ENCODE measurements at regions not wholly inside any gene's neighbourhood (a gene's known extent, or its start where the extent isn't known, plus 50 kb on each side); places are given as distances from the start of the nearest gene placed in this dataset.

DNA sequence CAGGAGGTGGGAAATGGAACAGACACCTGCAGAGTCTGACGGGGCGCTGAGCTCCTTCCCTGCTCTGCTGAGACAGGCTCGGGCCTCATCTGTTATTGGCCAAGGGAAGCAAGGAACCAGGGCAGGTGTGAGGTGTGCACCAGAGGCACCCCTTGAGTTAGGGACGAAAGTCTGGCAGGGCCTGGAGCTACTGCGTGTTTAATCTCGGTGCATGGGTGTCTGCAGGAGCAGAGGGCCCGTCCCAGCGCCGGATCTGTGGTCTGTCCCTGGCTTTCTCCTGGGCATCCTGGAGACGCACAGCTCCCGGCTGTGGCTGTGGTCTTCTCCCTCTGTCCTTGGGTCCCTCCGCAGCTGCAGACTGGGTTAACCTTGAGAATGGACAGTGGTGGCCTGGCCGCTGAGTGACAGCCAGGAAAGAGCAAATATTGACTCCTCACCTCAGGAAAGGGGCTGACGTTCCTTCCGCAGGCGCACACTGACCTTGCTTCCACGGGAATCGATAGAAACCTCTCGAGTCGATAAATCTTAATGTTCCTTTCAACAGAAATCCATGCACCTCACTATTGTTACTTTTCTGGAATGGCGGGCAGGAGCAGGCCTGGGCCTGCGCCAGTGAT, 975.6 kb downstream of the BRD1 start:
- Histone ChIP-seq H3K36me3 (ENCODE audit: control insufficient read depth in 2 of 2, insufficient read depth in 2 of 2, low read length in 2 of 2) (no peaks in the 10 kb centered on the region), H3K27me3 (ENCODE audit: control insufficient read depth in 1 of 2, insufficient read depth in 2 of 2, low read length in 2 of 2) (peaks cover 0 to 5% of the 10 kb centered on the region in 2 donors), H3K4me1 (ENCODE audit: control insufficient read depth, insufficient read depth, low read length) (no peaks in the 10 kb centered on the region), H3K4me3 (ENCODE audit: low read length in 2 of 2) (no peak overlapping the region), H3K9ac (ENCODE audit: low read length in 2 of 2) (no peak overlapping the region), H3K9me3 (ENCODE audit: control insufficient read depth in 2 of 2, low read length in 2 of 2) (no peaks in the 10 kb centered on the region), H3K27ac (ENCODE audit: low read length) (no peak overlapping the region)

DNA sequence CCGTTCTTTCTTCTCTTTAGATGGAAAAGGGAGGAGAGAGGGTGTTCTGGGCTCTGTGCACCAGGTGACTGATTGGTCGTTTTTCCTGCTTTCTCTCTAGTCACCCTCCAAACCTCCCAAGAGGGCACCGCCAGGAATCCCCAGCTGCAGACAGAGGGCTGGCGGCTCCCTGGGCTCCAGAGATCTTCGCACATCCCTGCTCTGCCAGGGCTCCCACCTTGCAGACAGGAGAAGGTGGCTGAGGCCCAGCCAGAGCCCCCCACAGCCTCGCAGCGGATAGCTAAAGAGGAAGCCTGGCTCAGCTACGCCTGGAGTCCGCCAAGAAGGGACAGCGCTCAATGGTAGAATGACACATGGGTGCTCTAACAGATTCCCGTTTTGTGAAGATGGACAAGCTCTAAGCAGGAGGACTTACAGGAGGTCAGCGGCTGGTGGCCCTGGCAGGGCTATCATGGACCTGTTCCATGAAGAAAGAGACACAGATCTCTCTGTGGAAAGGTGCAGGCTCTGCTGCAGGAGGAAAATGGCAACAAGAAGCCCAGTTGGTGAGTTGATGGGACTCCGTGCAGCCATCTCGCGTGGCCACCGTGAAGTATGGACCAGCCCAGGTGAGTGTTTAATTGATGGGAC, 976.9 kb downstream of the BRD1 start:
- H3K4me3 ChIP-seq (ENCODE audit: low read length in 2 of 2): no peak overlapping the region
- H3K36me3 ChIP-seq (ENCODE audit: control insufficient read depth in 2 of 2, insufficient read depth in 2 of 2, low read length in 2 of 2): no peaks in the 10 kb centered on the region
- no peak overlapping the region for H3K9ac ChIP-seq (ENCODE audit: low read length in 2 of 2)
- H3K27me3 ChIP-seq (ENCODE audit: control insufficient read depth in 1 of 2, insufficient read depth in 2 of 2, low read length in 2 of 2): peaks cover 0 to 5% of the 10 kb centered on the region in 2 donors
- no peak overlapping the region for H3K27ac ChIP-seq (ENCODE audit: low read length)
- H3K9me3 ChIP-seq (ENCODE audit: control insufficient read depth in 2 of 2, low read length in 2 of 2): peaks cover 0 to 2% of the 10 kb centered on the region in 2 donors
- H3K4me1 ChIP-seq (ENCODE audit: control insufficient read depth, insufficient read depth, low read length): no peaks in the 10 kb centered on the region

DNA sequence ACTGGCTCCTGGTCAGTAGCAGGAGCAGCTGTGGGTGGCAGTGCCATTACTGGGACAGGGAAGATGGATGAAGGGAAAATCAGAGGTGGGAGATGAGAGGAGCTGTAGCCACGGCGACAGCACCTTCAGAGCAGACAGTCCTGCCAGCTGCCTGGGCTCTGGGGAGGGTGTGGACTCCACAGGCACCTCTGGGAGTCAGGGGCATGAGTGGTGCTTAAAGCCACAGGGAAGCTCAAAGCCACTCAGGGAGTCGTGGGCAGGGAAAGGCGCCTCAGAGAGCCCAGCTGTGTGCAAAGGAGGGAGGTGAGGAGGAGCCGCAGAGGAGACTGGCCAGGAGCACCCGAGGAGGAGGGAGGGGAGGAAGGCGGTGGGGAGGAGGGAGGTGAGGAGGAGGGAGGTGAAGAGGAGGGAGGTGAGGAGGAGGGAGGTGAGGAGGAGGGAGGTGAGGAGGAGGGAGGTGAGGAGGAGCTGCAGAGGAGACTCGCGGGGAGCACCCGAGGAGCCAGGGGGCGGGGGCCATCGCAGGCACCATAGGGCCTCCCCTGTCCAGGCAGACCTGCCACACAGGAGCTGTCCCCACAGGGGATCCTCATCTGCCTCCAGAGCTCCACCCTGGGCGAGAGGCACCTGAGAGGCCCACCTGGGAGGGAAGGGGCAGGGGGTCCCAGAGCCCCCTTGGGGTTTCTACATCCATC, 977.6 kb downstream of the BRD1 start:
- H3K27me3 ChIP-seq (ENCODE audit: control insufficient read depth in 1 of 2, insufficient read depth in 2 of 2, low read length in 2 of 2): peaks cover 0 to 5% of the 10 kb centered on the region in 2 donors

DNA sequence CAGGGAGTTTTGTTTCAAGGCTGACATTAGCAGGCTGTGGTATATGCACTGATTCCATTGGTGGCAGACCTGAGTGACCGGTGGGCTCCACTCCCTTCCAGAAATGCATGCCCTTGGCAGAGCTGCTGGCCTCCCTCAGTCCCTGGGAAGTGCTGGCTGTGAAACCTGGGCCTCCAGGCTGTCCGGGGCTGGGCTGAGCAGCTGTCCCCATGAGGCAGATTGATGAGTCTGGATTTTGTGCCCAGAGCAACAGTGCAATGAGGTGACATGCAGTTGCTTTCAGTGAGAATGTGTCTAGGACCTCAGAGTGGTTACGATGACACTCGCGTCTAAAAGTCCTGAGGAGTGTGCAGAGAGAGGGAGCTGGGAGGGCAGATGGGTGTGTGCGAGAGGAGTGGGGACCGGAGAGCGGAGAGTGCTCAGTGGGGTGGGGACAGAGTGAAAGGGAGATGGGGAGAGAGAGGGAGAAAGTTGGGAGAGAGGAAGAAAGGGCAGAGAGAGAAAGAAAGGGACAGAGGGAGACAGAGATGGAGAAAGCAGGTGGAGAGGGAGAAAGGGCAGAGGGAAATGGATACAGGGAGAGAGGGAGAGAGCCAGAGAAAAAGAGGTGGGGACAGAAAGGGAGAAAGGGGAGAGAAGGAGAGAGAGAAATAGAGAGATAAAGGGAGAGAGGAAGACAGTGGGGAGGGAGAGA, 978.3 kb downstream of the BRD1 start:
- H3K27ac ChIP-seq (ENCODE audit: low read length): no peak overlapping the region
- H3K4me3 ChIP-seq (ENCODE audit: low read length in 2 of 2): no peak overlapping the region
- H3K9me3 ChIP-seq (ENCODE audit: control insufficient read depth in 2 of 2, low read length in 2 of 2): peaks cover 0 to 3% of the 10 kb centered on the region in 2 donors
- peaks cover 3 to 5% of the 10 kb centered on the region in 2 donors for H3K27me3 ChIP-seq (ENCODE audit: control insufficient read depth in 1 of 2, insufficient read depth in 2 of 2, low read length in 2 of 2)
- H3K36me3 ChIP-seq (ENCODE audit: control insufficient read depth in 2 of 2, insufficient read depth in 2 of 2, low read length in 2 of 2): no peaks in the 10 kb centered on the region
- H3K9ac ChIP-seq (ENCODE audit: low read length in 2 of 2): no peak overlapping the region
- H3K4me1 ChIP-seq (ENCODE audit: control insufficient read depth, insufficient read depth, low read length): no peaks in the 10 kb centered on the region

More for the DNA sequence above, 977.6 kb downstream of the BRD1 start:
- H3K36me3 ChIP-seq (ENCODE audit: control insufficient read depth in 2 of 2, insufficient read depth in 2 of 2, low read length in 2 of 2): no peaks in the 10 kb centered on the region
- H3K9me3 ChIP-seq (ENCODE audit: control insufficient read depth in 2 of 2, low read length in 2 of 2): peaks cover 0 to 3% of the 10 kb centered on the region in 2 donors
- no peak overlapping the region for H3K4me3 ChIP-seq (ENCODE audit: low read length in 2 of 2)
- no peak overlapping the region for H3K27ac ChIP-seq (ENCODE audit: low read length)
- H3K9ac ChIP-seq (ENCODE audit: low read length in 2 of 2): no peak overlapping the region
- no peaks in the 10 kb centered on the region for H3K4me1 ChIP-seq (ENCODE audit: control insufficient read depth, insufficient read depth, low read length)

DNA sequence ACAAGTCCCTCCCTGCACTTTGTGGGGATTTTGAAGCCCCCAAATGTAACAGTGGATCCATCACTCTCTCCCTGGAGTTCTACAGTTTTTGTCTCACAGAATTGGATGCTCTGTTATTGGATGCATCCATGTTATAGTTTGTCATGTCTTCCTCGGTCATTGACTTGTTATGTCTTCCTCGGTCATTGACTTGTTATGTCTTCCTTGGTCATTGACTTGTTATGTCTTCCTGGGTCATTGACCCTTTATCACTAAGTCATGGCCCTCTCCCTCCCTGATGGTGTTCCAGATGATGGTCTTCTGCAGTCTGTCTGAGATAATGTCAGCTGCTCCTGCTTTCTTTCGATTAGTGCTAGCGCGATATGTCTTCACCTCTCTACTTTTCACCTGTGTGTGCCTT, 981.5 kb downstream of the BRD1 start:
- Histone ChIP-seq H3K36me3 (ENCODE audit: control insufficient read depth in 2 of 2, insufficient read depth in 2 of 2, low read length in 2 of 2) (no peaks in the 10 kb centered on the region), H3K9ac (ENCODE audit: low read length in 2 of 2) (no peak overlapping the region), H3K27me3 (ENCODE audit: control insufficient read depth in 1 of 2, insufficient read depth in 2 of 2, low read length in 2 of 2) (peaks cover 3 to 5% of the 10 kb centered on the region in 2 donors), H3K9me3 (ENCODE audit: control insufficient read depth in 2 of 2, low read length in 2 of 2) (peaks cover 0 to 3% of the 10 kb centered on the region in 2 donors), H3K4me1 (ENCODE audit: control insufficient read depth, insufficient read depth, low read length) (no peaks in the 10 kb centered on the region), H3K27ac (ENCODE audit: low read length) (no peak overlapping the region), H3K4me3 (ENCODE audit: low read length in 2 of 2) (no peak overlapping the region)

DNA sequence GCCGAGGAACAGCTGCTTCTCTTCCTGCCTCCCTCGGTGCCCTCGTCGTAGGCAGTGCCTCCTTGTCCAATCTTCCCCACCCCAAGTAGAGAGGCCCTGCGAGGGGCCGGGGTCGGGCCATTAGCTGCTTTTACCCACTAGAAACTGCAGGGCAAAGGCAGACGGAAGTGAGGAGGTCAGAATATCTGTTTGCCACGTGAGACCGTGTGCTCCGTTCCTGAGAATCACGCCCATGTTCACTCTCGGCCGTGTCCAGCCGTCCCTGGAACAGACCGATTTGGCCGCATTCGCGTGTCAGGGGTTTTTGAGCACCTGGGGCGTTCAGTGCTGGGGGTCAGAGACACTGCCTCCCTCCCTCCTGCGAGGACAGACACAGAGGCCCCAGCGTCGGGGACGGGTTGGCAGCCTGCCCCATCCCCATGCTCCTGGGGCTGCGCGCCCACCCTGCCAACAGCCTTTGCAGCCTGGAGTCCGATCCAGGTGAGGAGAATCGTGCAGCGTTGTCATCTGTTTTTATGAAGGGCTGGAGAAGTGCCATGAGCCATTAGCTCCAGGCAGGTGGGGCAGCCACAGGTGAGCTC, 982.2 kb downstream of the BRD1 start:
- no peak overlapping the region for H3K9ac ChIP-seq (ENCODE audit: low read length in 2 of 2)
- H3K4me1 ChIP-seq (ENCODE audit: control insufficient read depth, insufficient read depth, low read length): no peaks in the 10 kb centered on the region
- H3K4me3 ChIP-seq (ENCODE audit: low read length in 2 of 2): no peak overlapping the region
- no peaks in the 10 kb centered on the region for H3K36me3 ChIP-seq (ENCODE audit: control insufficient read depth in 2 of 2, insufficient read depth in 2 of 2, low read length in 2 of 2)
- H3K27ac ChIP-seq (ENCODE audit: low read length): no peak overlapping the region
- peaks cover 0 to 3% of the 10 kb centered on the region in 2 donors for H3K9me3 ChIP-seq (ENCODE audit: control insufficient read depth in 2 of 2, low read length in 2 of 2)
- peaks cover 3 to 5% of the 10 kb centered on the region in 2 donors for H3K27me3 ChIP-seq (ENCODE audit: control insufficient read depth in 1 of 2, insufficient read depth in 2 of 2, low read length in 2 of 2)

DNA sequence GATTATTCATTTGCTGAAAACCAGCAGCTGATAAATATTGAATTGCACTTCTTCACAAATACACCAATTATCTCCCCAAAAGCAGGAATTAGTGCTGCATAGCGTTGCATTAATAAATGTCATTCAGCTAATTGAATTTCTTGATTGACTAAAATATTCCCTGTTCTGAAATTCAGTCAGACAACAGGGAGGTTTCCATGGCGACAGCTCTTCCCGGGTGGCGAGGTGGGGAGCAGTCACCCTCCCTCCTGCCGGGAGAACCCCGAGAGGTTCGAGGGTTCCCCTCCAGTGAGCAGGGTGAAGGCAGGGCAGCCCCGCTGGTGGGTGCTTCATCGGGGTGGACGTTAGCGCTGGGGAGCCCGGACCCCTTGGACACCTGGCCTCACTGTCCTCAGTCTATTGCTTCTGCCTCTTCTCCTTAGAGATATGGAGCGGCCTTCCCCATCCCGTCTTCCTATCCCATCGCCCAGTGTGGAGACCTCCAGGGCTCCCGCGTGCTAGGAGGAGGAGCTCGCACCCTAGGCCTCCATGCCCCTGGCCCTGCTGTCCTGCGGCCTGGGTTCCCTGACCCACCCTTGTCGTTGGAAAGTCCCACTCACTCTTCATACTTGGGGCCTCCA, 983.5 kb downstream of the BRD1 start:
- H3K9ac ChIP-seq (ENCODE audit: low read length in 2 of 2): no peak overlapping the region
- H3K9me3 ChIP-seq (ENCODE audit: control insufficient read depth in 2 of 2, low read length in 2 of 2): peaks cover 0 to 3% of the 10 kb centered on the region in 2 donors
- H3K36me3 ChIP-seq (ENCODE audit: control insufficient read depth in 2 of 2, insufficient read depth in 2 of 2, low read length in 2 of 2): no peaks in the 10 kb centered on the region
- no peaks in the 10 kb centered on the region for H3K4me1 ChIP-seq (ENCODE audit: control insufficient read depth, insufficient read depth, low read length)
- peaks cover 3 to 7% of the 10 kb centered on the region in 2 donors for H3K27me3 ChIP-seq (ENCODE audit: control insufficient read depth in 1 of 2, insufficient read depth in 2 of 2, low read length in 2 of 2)
- H3K27ac ChIP-seq (ENCODE audit: low read length): no peak overlapping the region
- no peak overlapping the region for H3K4me3 ChIP-seq (ENCODE audit: low read length in 2 of 2)

DNA sequence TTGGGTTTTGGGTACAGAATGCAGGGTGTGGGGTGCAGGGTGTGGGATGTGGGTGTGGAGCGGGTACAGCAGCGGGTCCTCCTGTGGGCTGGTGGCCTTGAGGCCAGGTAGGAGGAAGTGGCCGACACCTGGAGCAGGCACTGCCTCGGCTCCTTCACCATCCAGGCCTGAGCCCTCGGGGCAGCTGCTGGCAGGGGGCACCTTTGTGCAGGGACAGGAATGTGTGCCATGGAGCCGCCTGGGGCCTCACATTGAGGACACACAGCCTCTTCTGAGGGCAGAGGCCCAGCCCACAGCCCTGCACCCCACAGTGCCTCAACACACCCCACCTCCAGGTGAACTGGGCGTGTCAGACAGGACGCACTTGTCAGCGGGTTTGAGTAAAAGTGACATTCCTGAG, 984.0 kb downstream of the BRD1 start:
- Histone ChIP-seq H3K4me3 (ENCODE audit: low read length in 2 of 2) (no peak overlapping the region), H3K4me1 (ENCODE audit: control insufficient read depth, insufficient read depth, low read length) (no peaks in the 10 kb centered on the region), H3K27ac (ENCODE audit: low read length) (no peak overlapping the region), H3K9me3 (ENCODE audit: control insufficient read depth in 2 of 2, low read length in 2 of 2) (peaks cover 0 to 3% of the 10 kb centered on the region in 2 donors), H3K27me3 (ENCODE audit: control insufficient read depth in 1 of 2, insufficient read depth in 2 of 2, low read length in 2 of 2) (peaks cover 3 to 7% of the 10 kb centered on the region in 2 donors), H3K9ac (ENCODE audit: low read length in 2 of 2) (no peak overlapping the region), H3K36me3 (ENCODE audit: control insufficient read depth in 2 of 2, insufficient read depth in 2 of 2, low read length in 2 of 2) (no peaks in the 10 kb centered on the region)

DNA sequence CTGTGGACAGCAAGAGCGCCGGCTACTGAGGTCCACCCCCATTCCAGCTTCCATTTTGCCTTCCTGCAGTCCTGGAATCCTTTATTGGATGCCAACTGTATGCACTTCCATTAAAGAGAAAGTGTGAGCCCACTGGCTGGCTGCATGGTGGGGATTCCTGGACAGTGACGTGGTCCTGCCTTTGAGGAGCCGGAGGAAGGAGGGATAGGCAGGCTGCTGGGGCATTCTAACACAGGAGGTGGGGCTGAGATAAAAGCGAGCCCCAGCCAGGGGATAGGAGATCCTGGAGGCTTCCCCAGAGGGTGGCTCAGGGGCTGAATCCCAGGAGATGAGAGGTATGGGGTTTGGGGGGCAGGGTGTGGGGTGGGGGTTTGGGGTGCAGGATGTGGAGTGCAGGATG, 984.7 kb downstream of the BRD1 start:
- H3K4me3 ChIP-seq (ENCODE audit: low read length in 2 of 2): no peak overlapping the region
- no peak overlapping the region for H3K9ac ChIP-seq (ENCODE audit: low read length in 2 of 2)
- H3K36me3 ChIP-seq (ENCODE audit: control insufficient read depth in 2 of 2, insufficient read depth in 2 of 2, low read length in 2 of 2): no peaks in the 10 kb centered on the region
- H3K27ac ChIP-seq (ENCODE audit: low read length): no peak overlapping the region
- H3K4me1 ChIP-seq (ENCODE audit: control insufficient read depth, insufficient read depth, low read length): no peaks in the 10 kb centered on the region
- H3K9me3 ChIP-seq (ENCODE audit: control insufficient read depth in 2 of 2, low read length in 2 of 2): peaks cover 0 to 3% of the 10 kb centered on the region in 2 donors
- H3K27me3 ChIP-seq (ENCODE audit: control insufficient read depth in 1 of 2, insufficient read depth in 2 of 2, low read length in 2 of 2): peaks cover 2 to 3% of the 10 kb centered on the region in 2 donors

DNA sequence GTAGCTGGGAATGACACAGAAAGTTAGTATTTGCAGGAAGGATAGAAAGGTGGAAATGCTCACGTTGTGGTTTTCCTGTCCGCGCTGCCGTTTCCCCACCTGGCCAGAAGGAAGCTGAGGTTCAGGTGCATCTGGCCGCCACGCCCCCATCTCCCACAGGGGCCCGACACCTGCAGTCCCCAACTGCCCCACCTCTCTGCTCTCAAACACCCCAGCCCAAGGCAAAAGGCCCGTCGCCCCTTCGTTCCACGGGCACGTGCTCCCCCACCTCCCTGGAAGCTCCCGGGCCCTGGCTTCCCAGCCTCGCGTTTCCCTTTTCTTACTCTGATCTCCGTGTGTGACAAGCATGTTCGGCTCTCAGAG, 985.1 kb downstream of the BRD1 start:
- Histone ChIP-seq H3K27ac (ENCODE audit: low read length) (no peak overlapping the region), H3K4me1 (ENCODE audit: control insufficient read depth, insufficient read depth, low read length) (no peaks in the 10 kb centered on the region), H3K4me3 (ENCODE audit: low read length in 2 of 2) (no peak overlapping the region), H3K9me3 (ENCODE audit: control insufficient read depth in 2 of 2, low read length in 2 of 2) (peaks cover 0 to 3% of the 10 kb centered on the region in 2 donors), H3K27me3 (ENCODE audit: control insufficient read depth in 1 of 2, insufficient read depth in 2 of 2, low read length in 2 of 2) (peaks cover 2 to 3% of the 10 kb centered on the region in 2 donors), H3K36me3 (ENCODE audit: control insufficient read depth in 2 of 2, insufficient read depth in 2 of 2, low read length in 2 of 2) (no peaks in the 10 kb centered on the region), H3K9ac (ENCODE audit: low read length in 2 of 2) (no peak overlapping the region)

All from stomach smooth muscle (tissue), 2 donors.